ES-I3 (cell line): ENCODE measurements at regions not wholly inside any gene's neighbourhood (a gene's known extent, or its start where the extent isn't known, plus 50 kb on each side); places are given as distances from the start of the nearest gene placed in this dataset.
"Not testable (repeated sequence)": the region's sequence is repeated elsewhere in the genome, so short reads cannot be mapped to it uniquely, and the experiment has no call there.

Source experiments
- H3K36me3 ChIP-seq: 2 replicates; pipeline ENCODE4 v1.6.1; 2013; ENCODE audit warnings: mild to moderate bottlenecking, low read length, control low read depth, moderate library complexity; ENCODE audit not compliant: insufficient read depth
- H3K4me1 ChIP-seq: 2 replicates; pipeline ENCODE4 v1.6.1; 2013; ENCODE audit warnings: mild to moderate bottlenecking, control low read depth, low read length; ENCODE audit not compliant: insufficient read depth
- H3K9ac ChIP-seq: 2 replicates; pipeline ENCODE4 v1.6.1; 2013; ENCODE audit warnings: low read depth, mild to moderate bottlenecking, low read length, moderate library complexity
- H3K9me3 ChIP-seq: 2 replicates; pipeline ENCODE4 v1.6.1; 2013; ENCODE audit warnings: mild to moderate bottlenecking, low read length, moderate library complexity; ENCODE audit not compliant: control insufficient read depth, insufficient read depth

- no peaks in the 10 kb centered on the region for H3K36me3 ChIP-seq
- peaks cover 4% of the 10 kb centered on the region; the same call in 1 of the 2 replicates for H3K4me1 ChIP-seq
- no peak overlapping the region for H3K9ac ChIP-seq
- H3K9me3 ChIP-seq: no peaks in the 10 kb centered on the region
Observed at GRCh38 chr10:9076066-9076465, 1021.6 kb downstream of the GATA3 start.

- no peaks in the 10 kb centered on the region for H3K36me3 ChIP-seq
- peaks cover 7% of the 10 kb centered on the region for H3K4me1 ChIP-seq
- H3K9ac ChIP-seq: no peak overlapping the region
- H3K9me3 ChIP-seq: peaks cover 2% of the 10 kb centered on the region
Observed at GRCh38 chr10:9081253-9081652, 1026.8 kb downstream of the GATA3 start.

GRCh38 chr10:9081961-9082360 is 1027.5 kb downstream of the GATA3 start:
- Histone ChIP-seq H3K36me3 (no peaks in the 10 kb centered on the region), H3K4me1 (peaks cover 4% of the 10 kb centered on the region)

GRCh38 chr10:9091530-9092093 is 1037.1 kb downstream of the GATA3 start:
- H3K9ac ChIP-seq: no peak overlapping the region
- H3K36me3 ChIP-seq: no peaks in the 10 kb centered on the region
- no peaks in the 10 kb centered on the region for H3K9me3 ChIP-seq
- no peaks in the 10 kb centered on the region for H3K4me1 ChIP-seq

More at GRCh38 chr10:9081961-9082360, 1027.5 kb downstream of the GATA3 start:
- Histone ChIP-seq H3K9ac (no peak overlapping the region), H3K9me3 (peaks cover 2% of the 10 kb centered on the region)

- H3K36me3 ChIP-seq: no peaks in the 10 kb centered on the region
- no peak overlapping the region for H3K9ac ChIP-seq
- no peaks in the 10 kb centered on the region for H3K4me1 ChIP-seq
- H3K9me3 ChIP-seq: no peaks in the 10 kb centered on the region
Observed at GRCh38 chr10:9096288-9096687, 1041.8 kb downstream of the GATA3 start.

- Histone ChIP-seq H3K36me3 (no peaks in the 10 kb centered on the region), H3K9ac (no peak overlapping the region), H3K9me3 (no peaks in the 10 kb centered on the region), H3K4me1 (no peaks in the 10 kb centered on the region)
Observed at GRCh38 chr10:9097206-9097990, 1042.9 kb downstream of the GATA3 start.

- no peaks in the 10 kb centered on the region for H3K4me1 ChIP-seq
- no peak overlapping the region for H3K9ac ChIP-seq
- no peaks in the 10 kb centered on the region for H3K9me3 ChIP-seq
- no peaks in the 10 kb centered on the region for H3K36me3 ChIP-seq
Observed at GRCh38 chr10:9097991-9098306, 1043.5 kb downstream of the GATA3 start.

GRCh38 chr10:9102026-9102425 is 1047.5 kb downstream of the GATA3 start:
- no peaks in the 10 kb centered on the region for H3K9me3 ChIP-seq
- no peaks in the 10 kb centered on the region for H3K36me3 ChIP-seq
- no peak overlapping the region for H3K9ac ChIP-seq
- H3K4me1 ChIP-seq: no peaks in the 10 kb centered on the region

GRCh38 chr10:9103301-9103700 is 1048.8 kb downstream of the GATA3 start:
- no peaks in the 10 kb centered on the region for H3K9me3 ChIP-seq
- H3K36me3 ChIP-seq: no peaks in the 10 kb centered on the region
- H3K4me1 ChIP-seq: no peaks in the 10 kb centered on the region
- no peak overlapping the region for H3K9ac ChIP-seq

- Histone ChIP-seq H3K36me3 (no peaks in the 10 kb centered on the region), H3K9ac (no peak overlapping the region), H3K9me3 (no peaks in the 10 kb centered on the region), H3K4me1 (no peaks in the 10 kb centered on the region)
Observed at GRCh38 chr10:9111976-9112375, 1057.5 kb downstream of the GATA3 start.

GRCh38 chr10:9126728-9127127 is 1072.2 kb downstream of the GATA3 start:
- H3K9me3 ChIP-seq: no peaks in the 10 kb centered on the region
- no peak overlapping the region for H3K9ac ChIP-seq
- no peaks in the 10 kb centered on the region for H3K4me1 ChIP-seq
- H3K36me3 ChIP-seq: no peaks in the 10 kb centered on the region

- no peaks in the 10 kb centered on the region for H3K4me1 ChIP-seq
- no peak overlapping the region for H3K9ac ChIP-seq
- H3K9me3 ChIP-seq: no peaks in the 10 kb centered on the region
- H3K36me3 ChIP-seq: no peaks in the 10 kb centered on the region
Observed at GRCh38 chr10:9137368-9137767, 1082.9 kb downstream of the GATA3 start.

- not testable (repeated sequence) for H3K9me3 ChIP-seq, H3K9ac ChIP-seq, H3K36me3 ChIP-seq, H3K4me1 ChIP-seq
Observed at GRCh38 chr10:9138829-9139228, 1084.3 kb downstream of the GATA3 start.

GRCh38 chr10:9140373-9140772 is 1085.9 kb downstream of the GATA3 start:
- Histone ChIP-seq H3K9me3 (no peaks in the 10 kb centered on the region), H3K4me1 (no peaks in the 10 kb centered on the region)

GRCh38 chr10:9147475-9147874 is 1093.0 kb downstream of the GATA3 start:
- Histone ChIP-seq H3K36me3 (no peaks in the 10 kb centered on the region), H3K9ac (no peak overlapping the region), H3K9me3 (no peaks in the 10 kb centered on the region; the same call in 1 of the 2 replicates), H3K4me1 (no peaks in the 10 kb centered on the region)

More at GRCh38 chr10:9140373-9140772, 1085.9 kb downstream of the GATA3 start:
- Histone ChIP-seq H3K36me3 (no peaks in the 10 kb centered on the region), H3K9ac (no peak overlapping the region)
